HG03571 (cell line): ENCODE measurements at regions not wholly inside any gene's neighbourhood (a gene's known extent, or its start where the extent isn't known, plus 50 kb on each side); places are given as distances from the start of the nearest gene placed in this dataset.
A peak's percentile ranks its signal among the peaks of the same experiment; 100 is the strongest.
"Not testable (repeated sequence)": the region's sequence is repeated elsewhere in the genome, so short reads cannot be mapped to it uniquely, and the experiment has no call there.

Source experiments
- ATAC-seq: cut with Tn5 transposase; IDR thresholded peaks from one replicate; pipeline ENCODE4 v1.9.1; 2021; ENCODE audit not compliant: unreplicated experiment

DNA sequence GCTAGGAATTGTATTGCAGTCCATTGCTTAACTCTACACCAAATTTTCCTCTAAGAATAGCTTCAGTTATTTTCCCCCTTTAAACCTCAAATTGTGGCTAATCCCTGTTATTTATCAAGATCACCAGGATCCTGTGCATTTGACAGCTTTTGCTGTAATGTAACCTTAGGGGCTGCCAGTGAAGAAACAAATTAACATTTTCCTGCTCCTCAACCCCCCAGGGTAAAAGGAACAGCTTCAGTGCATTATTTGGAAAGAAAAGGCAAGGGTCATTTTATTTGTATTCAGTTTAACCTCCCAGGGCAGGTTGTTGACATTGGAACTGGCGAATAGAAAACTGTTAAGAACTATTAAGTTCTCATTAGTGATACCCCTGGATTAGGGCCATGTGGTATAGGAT, 57.0 kb downstream of the PCDH20 start:
- ATAC-seq, result no peak

DNA sequence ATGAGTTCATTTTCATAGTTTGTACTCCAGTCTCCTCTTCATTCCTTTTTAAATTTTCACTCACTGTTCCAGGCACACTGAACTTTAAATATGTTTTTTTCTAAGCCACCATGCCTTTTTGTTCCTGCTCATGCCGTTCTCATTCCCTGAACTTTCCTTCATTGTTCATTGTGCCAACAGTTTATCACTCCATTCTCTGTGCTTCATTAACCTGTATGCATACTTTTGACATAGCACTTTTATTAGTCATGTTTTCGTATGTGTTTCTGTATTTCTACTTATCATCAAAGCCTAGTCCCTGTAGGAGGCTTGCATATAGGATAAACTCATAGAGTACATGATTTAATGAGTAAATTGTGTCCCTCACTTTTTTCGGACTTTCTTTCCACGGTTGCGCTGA, 65.3 kb downstream of the PCDH20 start:
- no peak for ATAC-seq

- ATAC-seq, result no peak
These were observed 76.5 kb downstream of the PCDH20 start for GRCh38 chr13:61339054-61339621.

DNA sequence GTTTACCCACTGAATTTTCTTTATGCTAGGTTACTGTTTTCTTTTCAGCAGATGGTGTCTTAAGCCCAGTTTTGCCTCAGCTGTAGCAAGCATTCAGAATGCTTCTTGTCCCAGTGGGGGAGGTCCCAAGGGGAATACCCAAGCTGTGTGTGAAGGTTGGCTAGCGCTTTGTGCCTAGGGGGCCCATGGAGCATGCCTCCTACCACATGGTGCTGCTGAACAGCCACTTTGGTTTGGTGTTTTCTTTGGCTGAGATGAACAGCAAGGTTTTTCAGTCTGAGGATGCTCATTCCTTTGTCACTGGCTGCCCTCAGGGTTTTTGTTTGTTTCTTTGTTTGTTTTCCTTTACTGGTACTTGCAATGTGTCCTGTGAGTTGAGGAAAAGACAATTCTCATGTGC, 99.0 kb downstream of the PCDH20 start:
- ATAC-seq, result no peak

- ATAC-seq, result no peak
These were observed 121.0 kb downstream of the PCDH20 start for GRCh38 chr13:61294467-61295191.

DNA sequence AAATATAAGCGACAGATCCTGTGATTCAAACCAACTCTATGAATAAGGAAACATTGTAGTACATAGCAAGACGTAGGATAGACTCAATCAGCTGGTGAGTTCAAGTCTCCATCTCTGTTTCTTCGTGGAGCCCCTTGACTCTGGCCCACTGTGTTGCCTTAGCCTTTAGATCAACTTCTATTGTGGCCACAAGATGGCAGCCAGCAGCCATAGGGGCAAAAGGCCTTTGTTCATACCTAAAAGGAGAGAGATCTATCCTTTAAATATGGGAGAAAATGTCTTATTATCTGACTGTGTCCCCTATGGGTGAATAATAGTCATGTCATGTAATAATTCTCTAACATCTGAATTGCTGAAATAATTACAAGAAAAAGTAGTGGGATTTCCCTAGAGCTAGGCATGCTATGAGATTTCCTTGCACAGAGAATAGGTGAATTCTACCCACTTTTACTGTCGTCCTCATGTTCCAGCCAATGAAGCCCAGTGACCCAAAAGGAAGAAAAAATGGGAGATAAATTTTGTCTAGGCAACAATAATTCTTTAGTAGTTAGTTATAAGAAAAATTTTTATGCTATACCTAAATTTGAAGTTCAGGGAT, 129.4 kb downstream of the PCDH20 start:
- ATAC-seq, result no peak

- no peak for ATAC-seq
These were observed 137.9 kb downstream of the PCDH20 start for GRCh38 chr13:61277586-61278276.

DNA sequence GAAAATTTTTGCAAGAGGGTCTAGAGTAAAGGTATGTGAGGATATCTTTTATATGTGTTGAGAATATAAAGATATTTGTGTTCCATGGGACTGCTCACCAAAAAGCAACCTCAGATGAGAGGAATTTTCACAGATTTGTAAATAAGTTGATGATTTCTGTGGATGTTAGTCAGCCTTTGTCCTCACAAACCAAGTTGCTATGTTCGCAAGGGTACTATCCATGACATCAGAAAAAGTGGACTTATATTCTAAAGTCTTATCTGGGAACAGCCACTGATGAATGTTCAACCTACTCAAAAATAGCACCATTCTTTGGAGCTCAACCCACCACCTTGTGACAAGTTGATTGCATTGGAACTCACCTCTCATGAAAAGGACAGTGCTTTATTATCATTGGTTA, 138.6 kb downstream of the PCDH20 start:
- no peak for ATAC-seq

GRCh38 chr13:61276401-61276800, 139.2 kb downstream of the PCDH20 start:
- ATAC-seq, result no peak

- ATAC-seq, result no peak
These were observed 139.9 kb downstream of the PCDH20 start for GRCh38 chr13:61275736-61276135.

DNA sequence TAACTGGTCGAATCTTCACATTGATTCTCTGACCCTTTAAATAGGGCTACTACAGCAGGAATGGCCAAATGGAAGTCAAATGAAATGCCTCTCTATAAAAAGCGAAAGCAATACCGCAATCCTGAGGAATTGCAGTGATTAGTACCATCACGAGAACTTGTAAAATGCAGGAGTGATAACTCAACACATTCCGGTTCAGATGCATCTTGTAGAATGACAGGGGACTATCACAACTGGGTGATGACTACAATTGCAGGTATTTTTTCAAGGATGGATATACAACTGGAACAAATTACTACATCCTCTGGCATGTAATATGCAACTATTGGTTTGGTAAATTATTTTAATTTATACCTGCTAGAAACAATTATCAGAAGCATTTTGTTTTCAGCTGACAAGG, 140.4 kb downstream of the PCDH20 start:
- no peak for ATAC-seq

DNA sequence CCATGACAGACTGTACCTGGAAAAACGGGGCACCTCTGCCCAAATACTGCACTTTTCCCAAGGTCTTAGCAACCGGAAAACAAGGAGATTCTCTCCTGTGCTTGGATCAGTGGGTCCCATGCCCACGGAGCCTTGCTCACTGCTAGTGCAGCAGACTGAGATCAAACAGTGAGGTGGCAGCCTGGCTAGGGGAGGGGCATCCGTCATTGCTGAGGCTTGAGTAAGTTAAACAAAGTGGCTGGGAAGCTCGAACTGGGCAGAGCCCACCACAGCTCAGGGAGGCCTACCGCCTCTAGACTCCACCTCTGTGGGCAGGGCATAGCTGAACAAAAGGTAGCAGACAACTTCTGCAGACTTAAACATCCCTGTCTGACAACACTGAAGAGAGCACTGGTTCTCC, 148.8 kb downstream of the PCDH20 start:
- not testable (repeated sequence) for ATAC-seq

DNA sequence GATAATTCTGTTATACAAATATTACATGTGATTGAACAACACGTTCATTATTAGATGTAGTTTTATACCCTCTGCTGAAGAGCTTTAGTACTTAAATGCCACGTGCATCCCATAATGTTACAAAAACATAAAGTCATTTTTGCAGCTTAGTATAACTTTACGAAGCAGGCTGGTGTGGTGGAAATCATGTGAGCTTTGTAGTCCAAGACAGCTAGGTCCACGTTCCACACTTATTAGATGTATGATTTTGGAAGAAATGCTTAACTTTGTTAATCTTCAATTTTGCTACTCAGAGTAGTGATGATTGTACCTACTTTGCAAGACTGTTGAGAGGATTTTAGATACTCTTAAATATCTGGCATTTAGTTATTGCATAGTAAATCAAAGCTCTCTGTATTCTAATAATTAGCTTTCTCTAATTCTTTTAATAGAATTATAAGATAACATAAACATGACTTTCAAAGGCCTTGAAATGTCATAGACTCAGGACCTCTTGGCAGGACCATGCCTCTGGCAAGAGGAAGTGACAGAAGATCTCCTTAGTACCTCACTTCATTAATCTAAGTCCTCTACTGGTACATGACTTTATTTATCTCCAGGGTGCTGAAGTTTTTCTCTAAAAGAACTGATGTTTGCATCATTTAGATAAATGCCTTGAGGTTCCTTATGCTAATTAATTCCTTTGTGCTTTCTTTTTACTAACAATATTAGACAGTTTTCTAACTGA, 153.7 kb downstream of the PCDH20 start:
- ATAC-seq, result no peak

GRCh38 chr13:61258185-61258584, 157.5 kb downstream of the PCDH20 start:
- ATAC-seq, result no peak

DNA sequence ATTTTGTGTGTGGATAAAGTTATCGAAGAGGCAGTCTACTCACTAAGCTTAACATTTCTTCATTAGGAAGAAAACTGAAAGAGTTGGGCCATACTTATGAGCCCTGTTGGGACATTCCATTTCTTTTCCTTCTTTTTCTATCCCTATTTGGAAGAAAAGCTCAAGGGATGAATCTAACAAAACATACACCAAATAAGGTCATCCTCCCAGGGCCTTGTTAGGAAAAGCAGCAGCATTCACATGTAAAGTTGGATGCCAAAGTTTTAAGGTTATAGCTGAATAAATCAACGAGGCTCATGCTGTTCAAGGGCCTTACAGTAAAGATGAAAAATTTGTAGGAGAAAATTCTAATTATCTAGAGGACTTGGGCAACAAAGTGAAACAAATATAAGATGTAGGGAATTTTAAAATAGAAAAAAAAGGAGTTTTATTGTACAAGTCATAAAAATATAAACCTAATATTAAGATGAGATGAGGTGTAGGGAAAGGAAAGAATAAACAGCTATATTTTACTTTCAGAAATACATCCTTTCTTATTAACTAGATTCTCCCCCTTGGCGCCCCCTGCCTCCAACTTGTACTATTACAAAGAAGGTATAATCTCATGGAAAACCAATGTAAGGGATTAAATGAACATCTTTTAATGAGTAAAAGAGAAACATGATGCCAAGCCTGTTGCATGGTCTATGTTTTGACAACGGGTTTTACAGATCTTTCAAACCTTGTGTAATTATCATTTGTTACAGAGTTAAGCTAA, 160.4 kb downstream of the PCDH20 start:
- no peak for ATAC-seq

GRCh38 chr13:61253105-61253877, 162.4 kb downstream of the PCDH20 start:
- no peak for ATAC-seq

GRCh38 chr13:61252213-61252612, 163.4 kb downstream of the PCDH20 start:
- ATAC-seq, result no peak

GRCh38 chr13:61247149-61247936, 168.3 kb downstream of the PCDH20 start:
- peak; percentile 61 for ATAC-seq

DNA sequence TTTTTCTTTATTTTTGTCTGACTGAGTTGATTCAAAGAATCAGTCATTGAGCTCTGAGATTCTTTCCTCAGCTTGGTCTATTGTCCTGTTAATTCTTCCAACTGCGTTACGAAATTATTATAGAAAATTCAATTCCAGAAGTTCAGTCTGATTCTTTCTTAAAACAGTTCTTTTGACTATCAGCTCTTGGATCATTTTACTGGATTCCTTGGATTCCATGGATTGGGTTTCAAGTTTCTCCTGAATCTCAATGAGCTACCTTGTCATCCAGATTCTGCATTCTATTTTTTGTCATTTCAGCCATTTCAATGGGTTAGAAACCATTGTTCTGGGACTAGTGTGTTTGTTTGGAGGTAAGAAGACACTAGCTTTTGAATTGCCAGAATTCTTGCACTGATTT, 169.3 kb downstream of the PCDH20 start:
- no peak for ATAC-seq
